T-cell (primary cell): ENCODE measurements at regions not wholly inside any gene's neighbourhood (a gene's known extent, or its start where the extent isn't known, plus 50 kb on each side); places are given as distances from the start of the nearest gene placed in this dataset.
A peak's percentile ranks its signal among the peaks of the same experiment; 100 is the strongest.

Source experiments
- ATAC-seq, 4 experiments: fragments of 200-7000 bp in 3 of 4; fragments of 150-1000 bp in 1 of 4; cut with Tn5 transposase; replicated peaks in 1 of 4; 1 replicate in 3 of 4; 2 replicates in 1 of 4; pipeline ENCODE4 v1.10.0; 2021; ENCODE audit warnings: moderate library complexity in 3 of 4, mild to moderate bottlenecking in 2 of 4, moderate number of reproducible peaks in 1 of 4
- CTCF ChIA-PET, 2 donors: fragments of 300-600 bp; sonication (Branson Sonifier 250); formaldehyde crosslinking; loops; one replicate each; lab custom pipeline; 2022; ENCODE audit warnings: antibody characterized with exemption in 2 of 2; lab: Charles Lee
- POLR2A ChIA-PET, 2 donors: fragments of 300-600 bp; sonication (Branson Sonifier 250); formaldehyde crosslinking; loops; one replicate each; lab custom pipeline; 2022; ENCODE audit warnings: antibody characterized with exemption in 2 of 2; lab: Charles Lee
- DNase-seq, 35 experiments: peaks; one replicate each; pipeline versions ENCODE4 v3.0.0 to v3.0.0-alpha.2; 2013 to 2023
- H3K27ac ChIP-seq: one replicate; pipeline ENCODE4 v1.5.1; 2013; ENCODE audit warnings: low read length
- H3K27me3 ChIP-seq, 2 experiments: replicated peaks in 1 of 2; 1 replicate in 1 of 2; 2 replicates in 1 of 2; pipeline versions ENCODE4 v1.6.1 to v1.7.0; 2013; ENCODE audit warnings: low read length in 1 of 2, mixed read lengths in 1 of 2; ENCODE audit not compliant: control insufficient read depth in 2 of 2, insufficient read depth in 2 of 2; ENCODE audit errors: extremely low read depth in 1 of 2
- H3K36me3 ChIP-seq, 2 donors: 1 replicate in 1 of 2; 2 replicates in 1 of 2; pipeline versions ENCODE4 v1.6.1 to v1.7.0; 2013; ENCODE audit warnings: low read length in 1 of 2; ENCODE audit not compliant: control insufficient read depth in 2 of 2, insufficient read depth in 1 of 2; ENCODE audit errors: extremely low read depth in 1 of 2
- H3K4me1 ChIP-seq, 2 experiments: 1 replicate in 1 of 2; 2 replicates in 1 of 2; pipeline versions ENCODE4 v1.6.1 to v1.7.0; 2013; ENCODE audit warnings: low read length in 2 of 2, mixed read lengths in 1 of 2; ENCODE audit not compliant: insufficient read depth in 2 of 2, control insufficient read depth in 1 of 2; ENCODE audit errors: extremely low read depth in 1 of 2
- H3K4me3 ChIP-seq, 2 donors: 1 replicate in 1 of 2; 2 replicates in 1 of 2; pipeline versions ENCODE4 v1.5.1 to v1.7.0; 2013; ENCODE audit warnings: mild to moderate bottlenecking in 2 of 2, low read length in 1 of 2, moderate library complexity in 1 of 2; ENCODE audit not compliant: control insufficient read depth in 1 of 2; ENCODE audit errors: extremely low read depth in 1 of 2
- H3K9me3 ChIP-seq: 2 replicates; pipeline ENCODE4 v1.7.0; 2013
- H3K27ac Mint-ChIP-seq, 2 donors: one replicate each; pipeline ENCODE4 v1.8.0; 2020 to 2021; ENCODE audit warnings: mild to moderate bottlenecking in 2 of 2, mixed read lengths in 2 of 2
- H3K27me3 Mint-ChIP-seq, 2 donors: one replicate each; pipeline ENCODE4 v1.8.0; 2021 to 2022; ENCODE audit warnings: mixed read lengths in 2 of 2
- H3K36me3 Mint-ChIP-seq: one replicate; pipeline ENCODE4 v1.8.0; 2021; ENCODE audit warnings: mixed read lengths
- H3K4me1 Mint-ChIP-seq, 3 donors: one replicate each; pipeline ENCODE4 v1.8.0; 2020 to 2022; ENCODE audit warnings: mixed read lengths in 3 of 3, mild to moderate bottlenecking in 1 of 3
- H3K4me3 Mint-ChIP-seq, 3 donors: one replicate each; pipeline ENCODE4 v1.8.0; 2020 to 2022; ENCODE audit warnings: mild to moderate bottlenecking in 3 of 3, mixed read lengths in 3 of 3, moderate library complexity in 3 of 3
- H3K9me3 Mint-ChIP-seq, 3 donors: one replicate each; pipeline ENCODE4 v1.8.0; 2020 to 2022; ENCODE audit warnings: mixed read lengths in 3 of 3
- WGBS: methylation state at CpG from one replicate; pipeline ENCODE4 v1.1.5; 2013; ENCODE audit warnings: missing lambda C conversion rate; ENCODE audit not compliant: insufficient coverage; 5-methylcytosine and 5-hydroxymethylcytosine counted together

- no peaks in the 10 kb centered on the region for H3K36me3 ChIP-seq
- POLR2A ChIA-PET: no interaction called here
- H3K27ac Mint-ChIP-seq: no peak overlapping the region
Observed at GRCh38 chr3:67964596-67964995, 310.2 kb upstream of the SUCLG2 start.

GRCh38 chr3:67957268-67957667, 302.9 kb upstream of the SUCLG2 start:
- H3K9me3 ChIP-seq: no peaks in the 10 kb centered on the region
- WGBS: no CpG with 5 or more reads among the region's 2 CpGs
- H3K36me3 ChIP-seq: no peaks in the 10 kb centered on the region
- H3K4me1 ChIP-seq: no peaks in the 10 kb centered on the region
- H3K36me3 Mint-ChIP-seq: no peaks in the 10 kb centered on the region
- peaks cover 0 to 8% (median 0%) of the 10 kb centered on the region in 3 donors for H3K9me3 Mint-ChIP-seq
- H3K27me3 ChIP-seq: no peaks in the 10 kb centered on the region
- CTCF ChIA-PET: no interaction called here
- no peaks in the 10 kb centered on the region for H3K27me3 Mint-ChIP-seq
- H3K4me3 Mint-ChIP-seq: no peak overlapping the region
- H3K4me1 Mint-ChIP-seq: peaks cover 0 to 6% (median 1%) of the 10 kb centered on the region in 3 donors
- POLR2A ChIA-PET: interaction anchor here in 1 of 2 donors (1.0 kb wide), 1 partner anchor 10 kb away, joined by 3 read pairs; no protein-coding TSS in a partner anchor
- no peak overlapping the region for H3K27ac ChIP-seq
- H3K27ac Mint-ChIP-seq: no peak overlapping the region
- DNase-seq (no peak), ATAC-seq (no peak)
- no peak overlapping the region for H3K4me3 ChIP-seq

More at GRCh38 chr3:67964596-67964995, 310.2 kb upstream of the SUCLG2 start:
- Histone ChIP-seq H3K27ac (no peak overlapping the region), H3K9me3 (no peaks in the 10 kb centered on the region), H3K27me3 (no peaks in the 10 kb centered on the region), H3K4me3 (no peak overlapping the region), H3K4me1 (no peaks in the 10 kb centered on the region)
- ATAC-seq (no peak), DNase-seq (no peak)
- Mint-ChIP-seq H3K36me3 (no peaks in the 10 kb centered on the region), H3K4me3 (no peak overlapping the region), H3K4me1 (peaks cover 0 to 3% (median 0%) of the 10 kb centered on the region in 3 donors), H3K27me3 (no peaks in the 10 kb centered on the region), H3K9me3 (peaks cover 4 to 15% (median 6%) of the 10 kb centered on the region in 3 donors)
- CTCF ChIA-PET: no interaction called here

- DNase-seq: peak; percentile 55 to 91 (median 80)
- ChIA-PET CTCF (interaction anchor here (0.6 to 1.0 kb wide), 7 partner anchors 9 to 950 kb away, joined by 3 to 5 read pairs (median 3); partner anchors contain the start of gene KBTBD8 (in 1 of the 2)), POLR2A (interaction anchor here (0.6 kb wide), 2 partner anchors 176 to 950 kb away, joined by 3 to 8 read pairs; partner anchors contain the start of gene KBTBD8 (in 1 of the 2))
- no peaks in the 10 kb centered on the region for H3K27me3 Mint-ChIP-seq
- ATAC-seq: peak; percentile 97 to 99 (median 99)
- H3K9me3 ChIP-seq: no peaks in the 10 kb centered on the region
- H3K36me3 ChIP-seq: no peaks in the 10 kb centered on the region
- 22% methylated on average over 11 of the region's 13 CpGs for WGBS
- peaks cover 32 to 37% (median 34%) of the 10 kb centered on the region in 3 donors for H3K4me1 Mint-ChIP-seq
- peak overlapping the region; percentile 91 to 93 for H3K27ac Mint-ChIP-seq
- H3K9me3 Mint-ChIP-seq: peaks cover 7 to 24% (median 12%) of the 10 kb centered on the region in 3 donors
- peak overlapping the region in 1 of 2 donors; percentile 30 for H3K4me3 ChIP-seq
- peak overlapping the region; percentile 25 for H3K27ac ChIP-seq
- H3K4me1 ChIP-seq: peaks cover 0 to 12% of the 10 kb centered on the region in 2 experiments
- no peaks in the 10 kb centered on the region for H3K27me3 ChIP-seq
- no peaks in the 10 kb centered on the region for H3K36me3 Mint-ChIP-seq
- peak overlapping the region; percentile 74 to 82 (median 79) for H3K4me3 Mint-ChIP-seq
Observed at GRCh38 chr3:67947808-67948508, 293.5 kb upstream of the SUCLG2 start.

GRCh38 chr3:67946436-67946835, 292.0 kb upstream of the SUCLG2 start:
- no peak overlapping the region for H3K4me3 ChIP-seq
- DNase-seq (no peak), ATAC-seq (no peak)
- POLR2A ChIA-PET: interaction anchor here in 1 of 2 donors (0.6 kb wide), 1 partner anchor 78 kb away, joined by 3 read pairs; no protein-coding TSS in a partner anchor
- CTCF ChIA-PET: no interaction called here
- H3K27ac ChIP-seq: no peak overlapping the region
- Mint-ChIP-seq H3K9me3 (peaks cover 7 to 24% (median 12%) of the 10 kb centered on the region in 3 donors), H3K4me1 (peaks cover 39 to 42% (median 42%) of the 10 kb centered on the region in 3 donors), H3K27ac (peak overlapping the region; percentile 27 to 71), H3K27me3 (no peaks in the 10 kb centered on the region), H3K36me3 (no peaks in the 10 kb centered on the region), H3K4me3 (no peak overlapping the region)
- no peaks in the 10 kb centered on the region for H3K9me3 ChIP-seq
- no peaks in the 10 kb centered on the region for H3K36me3 ChIP-seq
- no peaks in the 10 kb centered on the region for H3K27me3 ChIP-seq
- H3K4me1 ChIP-seq: peaks cover 0 to 12% of the 10 kb centered on the region in 2 experiments

GRCh38 chr3:67943546-67943945, 289.1 kb upstream of the SUCLG2 start:
- no peak overlapping the region for H3K4me3 ChIP-seq

GRCh38 chr3:67941433-67942030, 287.1 kb upstream of the SUCLG2 start:
- peaks cover 27 to 31% (median 27%) of the 10 kb centered on the region in 3 donors for H3K4me1 Mint-ChIP-seq
- no peaks in the 10 kb centered on the region for H3K4me1 ChIP-seq
- POLR2A ChIA-PET: no interaction called here
- no peak overlapping the region for H3K27ac ChIP-seq
- 67% methylated on average over 2 of the region's 3 CpGs for WGBS
- ATAC-seq: peak; percentile 45 to 83 (median 62)
- H3K4me3 Mint-ChIP-seq: peak overlapping the region in 1 of 3 donors; percentile 22
- no peaks in the 10 kb centered on the region for H3K27me3 ChIP-seq
- H3K36me3 ChIP-seq: no peaks in the 10 kb centered on the region
- H3K27me3 Mint-ChIP-seq: no peaks in the 10 kb centered on the region
- no peaks in the 10 kb centered on the region for H3K9me3 ChIP-seq
- peaks cover 4 to 7% (median 6%) of the 10 kb centered on the region in 3 donors for H3K9me3 Mint-ChIP-seq
- CTCF ChIA-PET: interaction anchor here in 1 of 2 donors (0.7 kb wide), 1 partner anchor 25 kb away, joined by 3 read pairs; no protein-coding TSS in a partner anchor
- DNase-seq: peak in 1 of 35 experiments; percentile 5
- H3K27ac Mint-ChIP-seq: peak overlapping the region; percentile 84 to 90
- no peak overlapping the region for H3K4me3 ChIP-seq
- no peaks in the 10 kb centered on the region for H3K36me3 Mint-ChIP-seq

More at GRCh38 chr3:67943546-67943945, 289.1 kb upstream of the SUCLG2 start:
- DNase-seq (no peak), ATAC-seq (no peak)
- 78% methylated on average over 1 of the region's 1 CpG for WGBS
- Histone ChIP-seq H3K9me3 (no peaks in the 10 kb centered on the region), H3K4me1 (peaks cover 0 to 10% of the 10 kb centered on the region in 2 experiments), H3K27me3 (no peaks in the 10 kb centered on the region), H3K36me3 (no peaks in the 10 kb centered on the region), H3K27ac (no peak overlapping the region)
- Mint-ChIP-seq H3K27me3 (no peaks in the 10 kb centered on the region), H3K36me3 (no peaks in the 10 kb centered on the region), H3K27ac (no peak overlapping the region), H3K9me3 (peaks cover 4 to 7% (median 6%) of the 10 kb centered on the region in 3 donors), H3K4me1 (peaks cover 44 to 49% (median 45%) of the 10 kb centered on the region in 3 donors), H3K4me3 (no peak overlapping the region)
- POLR2A ChIA-PET: no interaction called here
- CTCF ChIA-PET: no interaction called here
